Endothelial cell of umbilical vein (primary cell): ENCODE measurements at regions not wholly inside any gene's neighbourhood (a gene's known extent, or its start where the extent isn't known, plus 50 kb on each side); places are given as distances from the start of the nearest gene placed in this dataset.

Experiments
- BruUV-seq: library from RNA; stranded (reverse); fragments of 400-500 nt; replicated peaks from 2 replicates; lab custom pipeline; 2021; lab: Mats Ljungman, UMichigan
- CTCF ChIA-PET: fragments of 300-600, 350-600 bp; sonication (Branson Sonifier 250); formaldehyde crosslinking; loops from one replicate; lab custom pipeline; 2021; ENCODE audit warnings: antibody characterized with exemption, inconsistent platforms; lab: Charles Lee
- POLR2A ChIA-PET: fragments of 300-600, 350-600 bp; sonication (Branson Sonifier 250); formaldehyde crosslinking; loops from one replicate; lab custom pipeline; 2021; ENCODE audit warnings: antibody characterized with exemption, inconsistent platforms; lab: Charles Lee
- DNase-seq: peaks from one replicate; pipeline ENCODE4 v3.0.0-alpha.2; 2011; ENCODE audit warnings: low read depth, low spot score
- FAIRE-seq: peaks from 2 replicates; lab custom pipeline; 2011; peaks lifted over from hg19 to GRCh38; lab: Jason Lieb, UNC
- H2AFZ ChIP-seq: 2 replicates; pipeline ENCODE4 v1.6.0; 2012; ENCODE audit warnings: low read depth, low read length, control low read depth, inconsistent platforms
- H3K27ac ChIP-seq: 2 replicates; pipeline ENCODE4 v1.5.1; 2011; ENCODE audit warnings: low read depth, mild to moderate bottlenecking, control low read depth, low read length, moderate library complexity; ENCODE audit not compliant: insufficient read depth
- H3K27me3 ChIP-seq, 2 experiments: 2 replicates each; pipeline versions ENCODE4 v1.6.0 to v1.6.1; 2011; ENCODE audit warnings: low read length in 2 of 2, mixed read lengths in 1 of 2; ENCODE audit not compliant: control insufficient read depth in 2 of 2, insufficient read depth in 2 of 2
- H3K36me3 ChIP-seq, 2 experiments: 2 replicates in 1 of 2; 3 replicates in 1 of 2; pipeline ENCODE4 v1.5.1; 2011; ENCODE audit warnings: low read length in 2 of 2, mild to moderate bottlenecking in 1 of 2, moderate library complexity in 1 of 2; ENCODE audit not compliant: control insufficient read depth in 2 of 2, insufficient read depth in 2 of 2; ENCODE audit errors: extremely low read depth in 1 of 2
- H3K4me1 ChIP-seq: 3 replicates; pipeline ENCODE4 v1.5.1; 2011; ENCODE audit warnings: mild to moderate bottlenecking, low read length; ENCODE audit not compliant: control insufficient read depth, insufficient read depth; ENCODE audit errors: extremely low read depth
- H3K4me2 ChIP-seq: 2 replicates; pipeline ENCODE4 v1.6.1; 2011; ENCODE audit warnings: low read length, control low read depth, mixed read lengths; ENCODE audit not compliant: insufficient read depth
- H3K4me3 ChIP-seq, 3 experiments: fragments of 200-600 bp in 1 of 3; sonication (generic), shearing (Covaris generic) in 1 of 3; replicated peaks in 1 of 3; 2 replicates each; pipeline ENCODE4 v1.5.1; 2011 to 2016; ENCODE audit warnings: control low read depth in 3 of 3, low read length in 3 of 3, mild to moderate bottlenecking in 2 of 3, inconsistent platforms in 1 of 3, low read depth in 1 of 3, moderate library complexity in 1 of 3; ENCODE audit not compliant: insufficient read depth in 1 of 3
- H3K79me2 ChIP-seq: 2 replicates; pipeline ENCODE4 v1.6.0; 2012; ENCODE audit warnings: low read length, inconsistent platforms; ENCODE audit not compliant: control insufficient read depth, insufficient read depth
- H3K9ac ChIP-seq: replicated peaks from 2 replicates; pipeline ENCODE3; 2011; ENCODE audit warnings: low read length, control low read depth; ENCODE audit not compliant: insufficient read depth; ENCODE audit errors: extremely low read depth
- H3K9me1 ChIP-seq: replicated peaks from 3 replicates; pipeline ENCODE4 v1.6.0; 2011; ENCODE audit warnings: mild to moderate bottlenecking, low read length; ENCODE audit not compliant: control insufficient read depth, insufficient read depth; ENCODE audit errors: extremely low read depth
- H3K9me3 ChIP-seq: replicated peaks from 2 replicates; pipeline ENCODE4 v1.5.1; 2012; ENCODE audit warnings: low read length, inconsistent platforms; ENCODE audit not compliant: control insufficient read depth, insufficient read depth
- H4K20me1 ChIP-seq: replicated peaks from 2 replicates; pipeline ENCODE3; 2011; ENCODE audit warnings: mild to moderate bottlenecking, low read length; ENCODE audit not compliant: control insufficient read depth, insufficient read depth; ENCODE audit errors: extremely low read depth
- CTCF ChIP-seq, 2 donors: IDR thresholded peaks; 1 replicate in 1 of 2; 2 replicates in 1 of 2; pipeline ENCODE4 v1.5.1; 2011; ENCODE audit warnings: low read length in 2 of 2, mild to moderate bottlenecking in 2 of 2, moderate library complexity in 2 of 2, control low read depth in 1 of 2, inconsistent platforms in 1 of 2, low read depth in 1 of 2; ENCODE audit not compliant: insufficient read depth in 1 of 2; ENCODE audit errors: extremely low read depth in 1 of 2
- EZH2 ChIP-seq: IDR thresholded peaks from 2 replicates; pipeline ENCODE4 v1.6.1; 2012; ENCODE audit warnings: borderline replicate concordance, low read depth, mild to moderate bottlenecking, moderate library complexity, low read length, inconsistent platforms; ENCODE audit not compliant: severe bottlenecking
- FOS ChIP-seq: IDR thresholded peaks from 2 replicates; pipeline ENCODE4 v1.6.1; 2011; ENCODE audit warnings: mild to moderate bottlenecking, low read length, moderate library complexity, borderline replicate concordance; ENCODE audit not compliant: insufficient read depth
- GATA2 ChIP-seq: IDR thresholded peaks from 2 replicates; pipeline ENCODE4 v1.7.0; 2011; ENCODE audit warnings: low read depth, mild to moderate bottlenecking, moderate library complexity, mixed read lengths, low read length; ENCODE audit not compliant: insufficient read length, insufficient read depth
- MAX ChIP-seq: IDR thresholded peaks from 2 replicates; pipeline ENCODE4 v1.6.1; 2011; ENCODE audit not compliant: insufficient read depth, insufficient read length
- MYC ChIP-seq: IDR thresholded peaks from one replicate; pipeline ENCODE4 v1.6.1; 2011; ENCODE audit warnings: mild to moderate bottlenecking, low read depth, low read length
- POLR2A ChIP-seq: IDR thresholded peaks from 2 replicates; pipeline ENCODE4 v1.6.1; 2012; ENCODE audit warnings: low read depth, mild to moderate bottlenecking, control low read depth, low read length
- POLR2AphosphoS5 ChIP-seq: IDR thresholded peaks from 2 replicates; pipeline ENCODE4 v1.6.1; 2012; ENCODE audit warnings: low read depth, mild to moderate bottlenecking, control low read depth, low read length, moderate library complexity; ENCODE audit not compliant: insufficient read depth
- dilution Hi-C: fragments of 300-500 bp; cut with MboI; formaldehyde crosslinking; loops from one replicate; pipeline ENCODE4 v1.15.0; 2019; ENCODE audit warnings: low sequenced_read_pairs; ENCODE audit not compliant: extremely low pct_ligation_motif_present
- intact Hi-C: fragments of 100-400 bp; cut with micrococcal nuclease; formaldehyde crosslinking; loops from one replicate; pipeline ENCODE4 v1.10.0; 2022

- no TSS peak for BruUV-seq
- CTCF ChIA-PET, result no interaction called here
Measured at GRCh38 chrX:25204182-25204581, 188.4 kb upstream of the ARX start.

More at GRCh38 chrX:25204182-25204581, 188.4 kb upstream of the ARX start:
- FAIRE-seq, result no peak
- Histone ChIP-seq H3K36me3 (no peaks in the 10 kb centered on the region), H3K9me3 (no peaks in the 10 kb centered on the region), H3K4me1 (no peaks in the 10 kb centered on the region), H3K9ac (no peak overlapping the region), H3K9me1 (no peaks in the 10 kb centered on the region), H3K27ac (no peak overlapping the region), H2AFZ (no peak overlapping the region), H3K27me3 (no peaks in the 10 kb centered on the region), H3K4me3 (no peak overlapping the region), H4K20me1 (no peaks in the 10 kb centered on the region), H3K79me2 (no peaks in the 10 kb centered on the region), H3K4me2 (no peak overlapping the region)
- intact Hi-C loops, result no loop called here
- dilution Hi-C loops, result no loop called here
- TF ChIP-seq MYC (no peak), CTCF (IDR thresholded peaks at IDR 0.05; ENCODE audit: extremely low read depth in 1 of 2, insufficient read depth in 1 of 2, low read depth in 1 of 2, low read length in 2 of 2) (no peak), EZH2 (no peak), POLR2AphosphoS5 (no peak), FOS (no peak), POLR2A (no peak), MAX (no peak), GATA2 (no peak)
- no peak for DNase-seq
- POLR2A ChIA-PET, result no interaction called here
